LNCAP (cell line): ENCODE measurements at regions not wholly inside any gene's neighbourhood (a gene's known extent, or its start where the extent isn't known, plus 50 kb on each side); places are given as distances from the start of the nearest gene placed in this dataset.

Experiments used
- TF ChIP-seq, protein P1 (sequence below): fragments of 450-650 bp; IDR thresholded peaks from 2 replicates; pipeline ENCODE4 v1.5.1; 2017; ENCODE audit warnings: mild to moderate bottlenecking

DNA sequence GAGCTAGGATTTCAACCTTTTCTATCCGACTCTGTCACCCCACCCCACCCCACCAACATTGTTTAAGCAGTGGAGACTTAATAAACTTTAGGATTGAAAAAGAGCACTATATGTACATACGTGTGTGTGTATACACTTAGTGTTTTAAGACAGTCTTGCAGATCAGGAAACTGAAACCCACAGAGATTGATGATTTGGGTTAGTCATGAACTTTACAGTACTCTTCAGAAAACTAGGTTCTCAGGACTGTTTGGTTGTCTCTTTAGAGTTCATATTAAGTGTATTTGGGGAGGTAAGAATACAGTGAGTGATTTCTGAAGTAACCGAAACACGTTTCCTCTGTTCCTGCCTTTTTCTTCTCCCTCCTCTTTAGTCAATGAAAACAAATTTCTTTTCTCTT, 1043.1 kb downstream of the TLE1 start:
- TF ChIP-seq, protein P1, sequence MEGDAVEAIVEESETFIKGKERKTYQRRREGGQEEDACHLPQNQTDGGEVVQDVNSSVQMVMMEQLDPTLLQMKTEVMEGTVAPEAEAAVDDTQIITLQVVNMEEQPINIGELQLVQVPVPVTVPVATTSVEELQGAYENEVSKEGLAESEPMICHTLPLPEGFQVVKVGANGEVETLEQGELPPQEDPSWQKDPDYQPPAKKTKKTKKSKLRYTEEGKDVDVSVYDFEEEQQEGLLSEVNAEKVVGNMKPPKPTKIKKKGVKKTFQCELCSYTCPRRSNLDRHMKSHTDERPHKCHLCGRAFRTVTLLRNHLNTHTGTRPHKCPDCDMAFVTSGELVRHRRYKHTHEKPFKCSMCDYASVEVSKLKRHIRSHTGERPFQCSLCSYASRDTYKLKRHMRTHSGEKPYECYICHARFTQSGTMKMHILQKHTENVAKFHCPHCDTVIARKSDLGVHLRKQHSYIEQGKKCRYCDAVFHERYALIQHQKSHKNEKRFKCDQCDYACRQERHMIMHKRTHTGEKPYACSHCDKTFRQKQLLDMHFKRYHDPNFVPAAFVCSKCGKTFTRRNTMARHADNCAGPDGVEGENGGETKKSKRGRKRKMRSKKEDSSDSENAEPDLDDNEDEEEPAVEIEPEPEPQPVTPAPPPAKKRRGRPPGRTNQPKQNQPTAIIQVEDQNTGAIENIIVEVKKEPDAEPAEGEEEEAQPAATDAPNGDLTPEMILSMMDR = no peak

DNA sequence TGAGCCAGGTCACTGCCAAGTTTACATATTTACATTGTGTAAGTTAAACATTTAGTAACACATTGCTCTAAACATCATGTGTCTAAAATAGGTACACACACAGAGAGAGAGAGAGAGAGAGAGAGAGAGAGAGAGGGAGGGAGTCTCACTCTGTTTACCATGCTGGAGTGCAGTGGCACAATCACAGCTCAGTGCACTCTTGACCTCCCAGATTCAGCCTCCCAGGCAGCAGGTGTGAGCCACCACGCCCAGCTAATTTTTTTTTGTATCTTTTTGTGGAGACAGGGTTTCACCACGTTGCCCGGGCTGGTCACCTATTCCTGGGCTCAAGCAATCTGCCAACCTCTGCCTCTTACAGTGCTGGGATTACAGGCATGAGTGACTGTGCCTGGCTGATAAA, 1045.3 kb downstream of the TLE1 start:
- TF ChIP-seq, protein P1 = no peak

DNA sequence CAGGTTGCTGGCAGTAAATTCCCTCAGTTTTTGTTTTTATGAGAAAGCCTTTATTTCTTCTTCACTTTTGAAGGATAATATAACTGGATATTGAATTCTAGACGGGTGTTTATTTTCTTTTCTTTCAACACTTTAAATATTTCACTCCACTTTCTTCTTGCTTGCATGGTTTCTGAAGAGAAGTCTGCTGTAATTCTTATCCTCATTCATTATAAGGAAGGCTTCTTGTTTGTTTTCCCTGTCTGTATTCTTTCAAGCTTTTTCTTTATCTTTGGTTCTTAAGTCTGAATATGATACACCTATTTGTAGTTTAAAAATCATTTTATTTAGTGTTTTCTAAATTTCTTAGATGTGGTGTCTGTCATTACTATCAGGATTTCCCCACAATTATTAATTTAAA, 1054.3 kb downstream of the TLE1 start:
- TF ChIP-seq, protein P1 = no peak

DNA sequence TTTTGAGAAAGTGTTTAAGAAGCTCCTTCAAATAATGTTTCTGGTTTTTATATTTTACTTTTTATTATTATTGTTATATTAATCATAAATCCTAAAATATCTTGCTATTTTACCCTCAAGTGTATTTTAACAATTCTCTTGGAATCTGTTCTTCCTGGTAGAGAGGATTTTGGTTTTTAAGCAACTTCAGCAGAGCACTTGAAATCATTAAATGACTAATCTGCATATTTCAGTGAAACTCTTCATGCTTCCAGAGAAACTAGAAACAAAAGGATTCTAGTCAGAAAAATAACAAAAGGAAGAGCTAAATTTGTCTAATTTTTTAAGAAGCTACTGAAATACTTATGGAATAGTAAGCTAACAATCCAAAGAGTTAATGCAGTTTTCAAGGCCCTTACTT, 1057.3 kb downstream of the TLE1 start:
- TF ChIP-seq, protein P1 = no peak

DNA sequence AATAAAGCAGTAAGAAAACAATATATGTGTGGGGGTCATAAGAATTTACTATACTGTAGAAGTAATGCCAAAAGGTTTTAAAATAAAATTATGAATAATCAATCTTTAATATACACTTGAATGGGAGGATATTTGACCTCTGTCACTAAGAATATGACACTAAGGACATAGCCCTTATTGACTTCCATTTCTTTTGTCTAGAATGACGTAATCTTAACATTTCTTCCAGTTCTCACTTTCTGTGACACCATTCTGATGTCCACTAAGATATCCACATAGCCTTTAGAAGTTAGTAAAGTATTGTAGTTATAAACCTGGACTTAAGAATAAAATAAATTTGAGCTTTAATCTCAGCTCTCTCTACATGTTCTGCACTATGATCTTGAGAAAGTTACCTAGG, 1050.7 kb downstream of the TLE4 start:
- TF ChIP-seq, protein P1 = no peak

DNA sequence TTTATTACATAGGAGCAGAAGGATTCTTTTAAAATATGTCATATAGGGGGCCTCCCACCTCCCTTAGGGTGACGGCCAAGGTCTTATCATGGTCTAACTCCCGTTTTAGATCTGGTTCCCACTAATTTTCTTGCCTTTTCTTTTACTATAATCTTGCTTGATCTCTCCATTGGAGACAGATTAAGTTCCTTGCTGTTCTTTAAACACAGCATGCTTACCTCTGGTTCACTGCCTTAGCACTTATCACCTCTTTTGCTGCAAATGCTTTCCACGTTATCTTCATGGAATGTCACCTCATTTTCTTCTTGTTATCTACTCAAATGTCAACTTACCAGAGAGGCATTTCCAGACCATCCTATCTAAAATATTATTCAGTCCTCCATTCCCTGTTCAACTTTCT, 1047.6 kb downstream of the TLE4 start:
- TF ChIP-seq, protein P1 = no peak

DNA sequence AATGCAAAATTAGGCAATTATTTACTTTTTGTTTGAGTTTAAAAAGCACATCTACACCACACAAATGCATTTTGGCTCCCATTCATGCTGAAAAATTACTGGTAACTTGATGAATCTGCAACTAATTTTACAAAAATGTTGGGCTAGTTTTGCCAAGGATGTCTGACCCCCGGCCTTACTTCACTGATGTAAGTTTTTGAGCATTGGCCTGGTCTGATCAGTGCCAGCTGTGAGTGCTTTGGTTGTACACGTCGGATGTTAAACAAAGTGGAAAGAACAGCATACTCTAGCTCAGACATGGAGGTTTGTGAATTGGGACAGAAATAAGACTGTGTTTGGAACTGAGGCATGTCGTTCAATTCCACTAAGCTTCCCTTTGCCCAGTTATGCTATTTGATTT, 1044.2 kb downstream of the TLE4 start:
- TF ChIP-seq, protein P1 = no peak

DNA sequence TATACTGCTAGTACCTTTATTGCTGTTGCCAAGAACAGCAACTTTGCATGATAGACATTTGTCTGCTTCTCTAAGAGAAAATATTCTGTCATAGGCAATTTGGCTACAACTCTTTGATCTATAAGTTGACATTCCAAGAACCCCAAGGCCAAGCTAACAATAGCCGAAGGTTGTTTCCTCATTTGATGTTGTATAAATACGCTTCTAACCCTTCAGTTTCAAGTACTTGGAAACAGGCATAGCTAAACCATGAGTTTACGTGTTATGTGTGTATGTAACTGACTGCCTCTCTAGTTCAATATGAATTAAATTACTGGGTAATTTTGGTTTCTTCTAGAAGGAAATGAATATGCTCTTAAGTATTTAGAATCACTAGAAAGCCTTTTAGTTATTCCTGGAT, 1034.0 kb downstream of the TLE4 start:
- TF ChIP-seq, protein P1 = no peak
